ENCODE measurements at regions not wholly inside any gene's neighbourhood (a gene's known extent, or its start where the extent isn't known, plus 50 kb on each side); places are given as distances from the start of the nearest gene placed in this dataset.

DNA sequence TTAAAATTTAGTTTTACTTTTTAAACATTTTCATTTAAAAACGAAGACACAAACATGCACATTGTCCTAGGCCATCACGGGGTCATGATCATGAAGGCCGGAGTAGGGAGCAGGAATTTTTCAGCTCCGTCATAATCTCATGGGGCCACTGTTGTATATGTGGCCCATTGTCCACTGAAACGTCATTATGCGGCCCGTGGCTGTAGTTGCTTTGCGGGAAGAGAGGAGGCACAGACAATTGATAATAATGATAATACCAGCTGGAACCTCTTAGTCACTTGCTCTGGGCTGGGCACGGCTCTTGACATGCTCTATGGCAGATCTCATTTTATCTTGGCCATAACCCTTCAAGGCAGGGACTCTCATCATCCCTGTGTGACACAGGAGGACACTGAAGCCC lies 56.5 kb upstream of the FNDC1 start:
- TF ChIP-seq, protein P1, sequence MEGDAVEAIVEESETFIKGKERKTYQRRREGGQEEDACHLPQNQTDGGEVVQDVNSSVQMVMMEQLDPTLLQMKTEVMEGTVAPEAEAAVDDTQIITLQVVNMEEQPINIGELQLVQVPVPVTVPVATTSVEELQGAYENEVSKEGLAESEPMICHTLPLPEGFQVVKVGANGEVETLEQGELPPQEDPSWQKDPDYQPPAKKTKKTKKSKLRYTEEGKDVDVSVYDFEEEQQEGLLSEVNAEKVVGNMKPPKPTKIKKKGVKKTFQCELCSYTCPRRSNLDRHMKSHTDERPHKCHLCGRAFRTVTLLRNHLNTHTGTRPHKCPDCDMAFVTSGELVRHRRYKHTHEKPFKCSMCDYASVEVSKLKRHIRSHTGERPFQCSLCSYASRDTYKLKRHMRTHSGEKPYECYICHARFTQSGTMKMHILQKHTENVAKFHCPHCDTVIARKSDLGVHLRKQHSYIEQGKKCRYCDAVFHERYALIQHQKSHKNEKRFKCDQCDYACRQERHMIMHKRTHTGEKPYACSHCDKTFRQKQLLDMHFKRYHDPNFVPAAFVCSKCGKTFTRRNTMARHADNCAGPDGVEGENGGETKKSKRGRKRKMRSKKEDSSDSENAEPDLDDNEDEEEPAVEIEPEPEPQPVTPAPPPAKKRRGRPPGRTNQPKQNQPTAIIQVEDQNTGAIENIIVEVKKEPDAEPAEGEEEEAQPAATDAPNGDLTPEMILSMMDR (IDR thresholded peaks at IDR 0.05; ENCODE audit: insufficient read depth, low read length, severe bottlenecking), result no peak
- FAIRE-seq (no peak), DNase-seq (ENCODE audit: low read depth) (no peak)
- Histone ChIP-seq H3K36me3 (ENCODE audit: control insufficient read depth, insufficient read depth, low read length) (no peaks in the 10 kb centered on the region), H3K27me3 (ENCODE audit: control insufficient read depth, insufficient read depth, low read length) (no peaks in the 10 kb centered on the region), H3K4me3 (ENCODE audit: low read depth, low read length) (no peak overlapping the region)

DNA sequence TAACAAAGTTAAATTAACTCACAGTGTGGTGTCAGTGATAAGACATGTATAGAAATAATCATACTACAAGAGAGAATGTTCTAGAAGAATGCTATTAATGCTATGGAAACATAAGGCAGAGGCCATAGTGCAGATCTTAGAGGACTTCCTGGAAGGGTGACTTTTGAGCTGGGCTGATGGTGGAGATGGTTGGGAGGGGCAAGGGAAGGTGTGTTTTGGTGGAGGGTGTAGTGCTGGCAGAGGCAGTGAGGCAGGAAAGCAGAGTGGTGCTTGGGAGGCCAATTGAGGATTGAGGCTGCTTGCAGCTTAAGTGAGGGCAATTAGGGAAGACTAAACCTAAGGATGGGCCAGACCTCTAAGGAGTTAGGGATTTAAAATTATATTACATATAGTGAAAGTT lies 58.5 kb upstream of the FNDC1 start:
- Histone ChIP-seq H3K27me3 (ENCODE audit: control insufficient read depth, insufficient read depth, low read length) (no peaks in the 10 kb centered on the region), H3K36me3 (ENCODE audit: control insufficient read depth, insufficient read depth, low read length) (no peaks in the 10 kb centered on the region), H3K4me3 (ENCODE audit: low read depth, low read length) (no peak overlapping the region)
- FAIRE-seq (no peak), DNase-seq (ENCODE audit: low read depth) (no peak)
- TF ChIP-seq, protein P1 (IDR thresholded peaks at IDR 0.05; ENCODE audit: insufficient read depth, low read length, severe bottlenecking), result no peak

DNA sequence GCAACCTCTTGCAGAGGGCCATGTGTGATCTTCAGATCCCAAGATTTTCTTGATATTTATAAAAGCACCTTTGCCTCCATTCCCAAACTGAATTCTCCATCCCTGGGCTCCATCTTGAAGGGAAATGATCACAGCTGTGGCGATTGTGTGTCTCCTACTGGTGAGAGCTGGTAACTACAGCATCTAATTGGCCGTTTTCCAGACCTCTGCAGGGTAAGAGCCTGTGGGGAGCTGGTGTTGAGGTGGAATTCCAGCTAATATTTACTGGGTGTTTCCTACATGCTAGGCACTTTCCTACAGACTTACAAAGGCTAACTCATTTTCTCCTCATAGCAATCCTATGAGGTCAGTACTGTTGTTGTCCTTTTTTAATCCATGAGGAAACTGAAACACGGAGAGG lies 59.2 kb upstream of the FNDC1 start:
- no peaks in the 10 kb centered on the region for H3K27me3 ChIP-seq (ENCODE audit: control insufficient read depth, insufficient read depth, low read length)
- TF ChIP-seq, protein P1 (IDR thresholded peaks at IDR 0.05; ENCODE audit: insufficient read depth, low read length, severe bottlenecking), result peak; percentile 58
- FAIRE-seq, result no peak
- H3K4me3 ChIP-seq (ENCODE audit: low read depth, low read length), result no peak overlapping the region
- peak; percentile 39 for DNase-seq (ENCODE audit: low read depth)
- no peaks in the 10 kb centered on the region for H3K36me3 ChIP-seq (ENCODE audit: control insufficient read depth, insufficient read depth, low read length)

DNA sequence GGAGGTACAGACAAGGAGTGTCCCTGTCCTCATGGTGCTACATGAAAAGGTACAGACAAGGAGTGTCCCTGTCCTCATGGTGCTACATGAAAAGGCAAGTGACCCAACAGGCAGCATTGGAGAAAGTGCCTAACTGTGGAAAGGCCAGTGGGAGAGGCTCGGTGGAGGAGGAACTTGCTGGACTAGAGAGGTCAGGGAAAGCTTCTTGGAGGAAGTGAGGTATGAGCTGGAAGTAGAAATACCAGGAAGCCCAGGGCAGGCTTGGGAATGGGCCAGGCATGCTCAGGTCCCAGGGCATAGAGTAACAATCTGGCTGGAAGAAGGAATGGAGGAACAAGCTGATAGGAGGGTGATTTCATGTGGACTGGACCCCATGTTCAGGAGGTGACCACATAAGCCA lies 59.8 kb upstream of the FNDC1 start:
- no peaks in the 10 kb centered on the region for H3K27me3 ChIP-seq (ENCODE audit: control insufficient read depth, insufficient read depth, low read length)
- FAIRE-seq (no peak), DNase-seq (ENCODE audit: low read depth) (no peak)
- no peak overlapping the region for H3K4me3 ChIP-seq (ENCODE audit: low read depth, low read length)
- TF ChIP-seq, protein P1 (IDR thresholded peaks at IDR 0.05; ENCODE audit: insufficient read depth, low read length, severe bottlenecking), result no peak
- no peaks in the 10 kb centered on the region for H3K36me3 ChIP-seq (ENCODE audit: control insufficient read depth, insufficient read depth, low read length)

DNA sequence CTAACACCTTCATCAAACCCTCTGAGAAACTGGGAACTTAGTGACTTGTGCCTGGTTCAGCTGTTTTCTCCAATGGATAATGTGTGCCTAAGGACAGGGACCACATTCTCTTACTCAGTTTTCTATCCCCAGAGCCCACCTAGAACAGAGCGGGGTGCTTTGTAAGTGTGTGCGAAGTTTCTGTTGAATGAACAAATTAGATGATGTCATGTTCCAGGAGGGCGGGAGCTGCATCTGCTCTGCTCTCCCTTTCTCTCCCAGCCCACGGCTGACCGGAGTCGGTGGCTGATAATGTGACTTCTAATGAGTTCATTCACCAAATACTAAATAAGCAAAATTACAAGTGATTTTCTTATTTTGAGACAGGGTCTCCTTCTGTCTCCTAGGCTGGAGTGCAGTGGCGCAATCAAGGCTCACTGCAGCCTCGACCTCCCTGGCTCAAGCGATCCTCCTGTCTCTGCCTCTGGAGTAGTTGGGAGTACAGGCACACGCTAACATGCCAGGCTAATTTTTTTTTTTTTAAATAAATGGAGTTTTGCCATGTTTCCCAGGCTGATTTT lies 60.7 kb upstream of the FNDC1 start:
- Histone ChIP-seq H3K4me3 (ENCODE audit: low read depth, low read length) (no peak overlapping the region), H3K36me3 (ENCODE audit: control insufficient read depth, insufficient read depth, low read length) (no peaks in the 10 kb centered on the region), H3K27me3 (ENCODE audit: control insufficient read depth, insufficient read depth, low read length) (no peaks in the 10 kb centered on the region)
- DNase-seq (ENCODE audit: low read depth) (no peak), FAIRE-seq (no peak)
- TF ChIP-seq, protein P1 (IDR thresholded peaks at IDR 0.05; ENCODE audit: insufficient read depth, low read length, severe bottlenecking), result no peak
